NCI-H1105 treated with DMSO at 0.1 percent for 48 hours (cell line): ENCODE measurements at regions not wholly inside any gene's neighbourhood (a gene's known extent, or its start where the extent isn't known, plus 50 kb on each side); places are given as distances from the start of the nearest gene placed in this dataset.
A peak's percentile ranks its signal among the peaks of the same experiment; 100 is the strongest.
"Not testable (repeated sequence)": the region's sequence is repeated elsewhere in the genome, so short reads cannot be mapped to it uniquely, and the experiment has no call there.

Experiments
- DNase-seq: peaks from one replicate; lab custom pipeline; 2025; lab: John Stamatoyannopoulos, UW

- DNase-seq, result no peak
Observed at GRCh38 chr4:14110407-14110806, 482.9 kb upstream of the BOD1L1 start.

- DNase-seq, result no peak
Observed at GRCh38 chr4:14111730-14112181, 484.2 kb upstream of the BOD1L1 start.

GRCh38 chr4:14115106-14115505 lies 487.6 kb upstream of the BOD1L1 start:
- no peak for DNase-seq

GRCh38 chr4:14117575-14118238 lies 490.2 kb upstream of the BOD1L1 start:
- DNase-seq, result no peak

- no peak for DNase-seq
Observed at GRCh38 chr4:14124816-14125215, 497.3 kb upstream of the BOD1L1 start.

GRCh38 chr4:14125375-14126129 lies 498.0 kb upstream of the BOD1L1 start:
- DNase-seq, result no peak

- no peak for DNase-seq
Observed at GRCh38 chr4:14130551-14130950, 503.0 kb upstream of the BOD1L1 start.

- no peak for DNase-seq
Observed at GRCh38 chr4:14131335-14131734, 503.8 kb upstream of the BOD1L1 start.

GRCh38 chr4:14132301-14132700 lies 504.8 kb upstream of the BOD1L1 start:
- DNase-seq, result no peak

- no peak for DNase-seq
Observed at GRCh38 chr4:14138106-14138505, 510.6 kb upstream of the BOD1L1 start.

- DNase-seq, result no peak
Observed at GRCh38 chr4:14143892-14144291, 516.4 kb upstream of the BOD1L1 start.

GRCh38 chr4:14149176-14150053 lies 521.9 kb upstream of the BOD1L1 start:
- no peak for DNase-seq

- no peak for DNase-seq
Observed at GRCh38 chr4:14151101-14151500, 523.6 kb upstream of the BOD1L1 start.

- no peak for DNase-seq
Observed at GRCh38 chr4:14152834-14153519, 525.5 kb upstream of the BOD1L1 start.

- DNase-seq, result no peak
Observed at GRCh38 chr4:14155803-14156202, 528.3 kb upstream of the BOD1L1 start.

- no peak for DNase-seq
Observed at GRCh38 chr4:14157262-14157661, 529.7 kb upstream of the BOD1L1 start.

GRCh38 chr4:14165222-14165920 lies 537.8 kb upstream of the BOD1L1 start:
- DNase-seq, result no peak

- DNase-seq, result no peak
Observed at GRCh38 chr4:14167876-14168510, 540.5 kb upstream of the BOD1L1 start.

- DNase-seq, result peak; percentile 79
Observed at GRCh38 chr4:14168919-14169318, 541.4 kb upstream of the BOD1L1 start.

GRCh38 chr4:14169460-14169859 lies 541.9 kb upstream of the BOD1L1 start:
- DNase-seq, result no peak

- DNase-seq, result not testable (repeated sequence)
Observed at GRCh38 chr4:14169940-14170339, 542.4 kb upstream of the BOD1L1 start.
